ES-I3 (cell line): ENCODE measurements at regions not wholly inside any gene's neighbourhood (a gene's known extent, or its start where the extent isn't known, plus 50 kb on each side); places are given as distances from the start of the nearest gene placed in this dataset.

Experiments
- H3K36me3 ChIP-seq: 2 replicates; pipeline ENCODE4 v1.6.1; 2013; ENCODE audit warnings: mild to moderate bottlenecking, low read length, control low read depth, moderate library complexity; ENCODE audit not compliant: insufficient read depth
- H3K4me1 ChIP-seq: 2 replicates; pipeline ENCODE4 v1.6.1; 2013; ENCODE audit warnings: mild to moderate bottlenecking, control low read depth, low read length; ENCODE audit not compliant: insufficient read depth
- H3K9ac ChIP-seq: 2 replicates; pipeline ENCODE4 v1.6.1; 2013; ENCODE audit warnings: low read depth, mild to moderate bottlenecking, low read length, moderate library complexity
- H3K9me3 ChIP-seq: 2 replicates; pipeline ENCODE4 v1.6.1; 2013; ENCODE audit warnings: mild to moderate bottlenecking, low read length, moderate library complexity; ENCODE audit not compliant: control insufficient read depth, insufficient read depth

DNA sequence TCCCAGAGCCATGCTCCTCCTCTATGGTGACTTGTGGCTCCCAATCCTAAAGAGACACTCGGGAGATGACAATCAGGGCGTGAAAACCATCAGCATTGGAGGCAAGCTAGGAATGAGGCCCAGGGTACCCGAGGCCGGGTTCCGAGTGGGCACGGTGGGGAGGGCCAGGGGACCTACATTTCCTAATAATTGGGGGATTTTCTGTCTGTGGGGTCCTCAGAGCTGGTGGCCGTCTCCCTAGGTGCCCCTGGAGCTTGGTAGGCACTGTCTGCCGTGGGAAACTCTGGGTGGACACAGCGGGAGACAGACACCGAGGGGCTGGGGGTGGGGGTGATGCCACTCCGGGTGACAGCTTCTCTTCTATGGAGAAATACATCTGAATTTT lies 312.5 kb upstream of the TNRC6C start:
- peaks cover 7% of the 10 kb centered on the region for H3K9me3 ChIP-seq
- H3K4me1 ChIP-seq, result peaks cover 11% of the 10 kb centered on the region
- no peak overlapping the region for H3K9ac ChIP-seq
- no peaks in the 10 kb centered on the region for H3K36me3 ChIP-seq

GRCh38 chr17:77647531-77647930 lies 311.0 kb upstream of the TNRC6C start:
- H3K9me3 ChIP-seq, result peaks cover 10% of the 10 kb centered on the region
- no peak overlapping the region for H3K9ac ChIP-seq
- H3K36me3 ChIP-seq, result no peaks in the 10 kb centered on the region
- peaks cover 15% of the 10 kb centered on the region for H3K4me1 ChIP-seq

- no peak overlapping the region for H3K9ac ChIP-seq
- peaks cover 10% of the 10 kb centered on the region for H3K9me3 ChIP-seq
- H3K36me3 ChIP-seq, result no peaks in the 10 kb centered on the region
- H3K4me1 ChIP-seq, result peaks cover 15% of the 10 kb centered on the region
These were observed 308.7 kb upstream of the TNRC6C start for GRCh38 chr17:77649717-77650211.

GRCh38 chr17:77651988-77652387 lies 306.5 kb upstream of the TNRC6C start:
- Histone ChIP-seq H3K4me1 (peaks cover 12% of the 10 kb centered on the region), H3K9ac (no peak overlapping the region), H3K36me3 (no peaks in the 10 kb centered on the region), H3K9me3 (peaks cover 10% of the 10 kb centered on the region)

- Histone ChIP-seq H3K36me3 (no peaks in the 10 kb centered on the region), H3K9ac (no peak overlapping the region), H3K4me1 (peaks cover 12% of the 10 kb centered on the region), H3K9me3 (peaks cover 17% of the 10 kb centered on the region)
These were observed 304.2 kb upstream of the TNRC6C start for GRCh38 chr17:77654296-77654695.

GRCh38 chr17:77654850-77655249 lies 303.7 kb upstream of the TNRC6C start:
- peaks cover 17% of the 10 kb centered on the region for H3K9me3 ChIP-seq
- peaks cover 12% of the 10 kb centered on the region for H3K4me1 ChIP-seq
- no peak overlapping the region for H3K9ac ChIP-seq
- H3K36me3 ChIP-seq, result no peaks in the 10 kb centered on the region

GRCh38 chr17:77656054-77656453 lies 302.4 kb upstream of the TNRC6C start:
- Histone ChIP-seq H3K9me3 (peaks cover 9% of the 10 kb centered on the region), H3K4me1 (peaks cover 12% of the 10 kb centered on the region), H3K9ac (no peak overlapping the region), H3K36me3 (no peaks in the 10 kb centered on the region)

GRCh38 chr17:77657839-77658238 lies 300.7 kb upstream of the TNRC6C start:
- Histone ChIP-seq H3K9me3 (peaks cover 7% of the 10 kb centered on the region), H3K4me1 (peaks cover 9% of the 10 kb centered on the region), H3K36me3 (no peaks in the 10 kb centered on the region), H3K9ac (no peak overlapping the region)

- Histone ChIP-seq H3K9ac (no peak overlapping the region), H3K9me3 (peaks cover 15% of the 10 kb centered on the region), H3K36me3 (no peaks in the 10 kb centered on the region), H3K4me1 (peaks cover 1% of the 10 kb centered on the region; the same call in 1 of the 2 replicates)
These were observed 298.0 kb upstream of the TNRC6C start for GRCh38 chr17:77660524-77660923.

- Histone ChIP-seq H3K4me1 (no peaks in the 10 kb centered on the region), H3K9me3 (peaks cover 16% of the 10 kb centered on the region), H3K9ac (no peak overlapping the region), H3K36me3 (no peaks in the 10 kb centered on the region)
These were observed 295.7 kb upstream of the TNRC6C start for GRCh38 chr17:77662833-77663232.

- H3K9ac ChIP-seq, result no peak overlapping the region
- H3K4me1 ChIP-seq, result no peaks in the 10 kb centered on the region
- H3K9me3 ChIP-seq, result peaks cover 19% of the 10 kb centered on the region
- H3K36me3 ChIP-seq, result no peaks in the 10 kb centered on the region
These were observed 294.3 kb upstream of the TNRC6C start for GRCh38 chr17:77664097-77664729.

DNA sequence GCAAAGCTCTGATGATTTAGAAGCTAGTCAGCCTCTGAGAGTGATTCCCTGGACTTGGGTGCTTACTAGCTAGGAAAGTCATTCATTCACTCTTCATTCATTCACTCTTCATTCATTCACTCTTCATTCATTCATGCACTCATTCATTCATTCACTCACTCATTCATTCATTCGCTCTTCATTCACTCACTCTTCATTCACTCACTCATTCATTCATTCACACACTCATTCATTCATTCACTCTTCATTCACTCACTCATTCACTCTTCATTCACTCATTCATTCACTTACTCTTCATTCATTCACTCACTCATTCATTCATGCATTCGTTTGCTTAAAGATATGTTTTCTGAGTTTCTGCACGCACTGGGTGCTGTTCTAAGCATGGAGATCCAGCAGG lies 292.7 kb upstream of the TNRC6C start:
- Histone ChIP-seq H3K9me3 (peaks cover 19% of the 10 kb centered on the region), H3K4me1 (no peaks in the 10 kb centered on the region), H3K36me3 (no peaks in the 10 kb centered on the region), H3K9ac (no peak overlapping the region)

- Histone ChIP-seq H3K9me3 (peaks cover 19% of the 10 kb centered on the region), H3K9ac (no peak overlapping the region), H3K36me3 (no peaks in the 10 kb centered on the region), H3K4me1 (no peaks in the 10 kb centered on the region)
These were observed 292.0 kb upstream of the TNRC6C start for GRCh38 chr17:77666462-77666861.

GRCh38 chr17:77666881-77667395 lies 291.6 kb upstream of the TNRC6C start:
- Histone ChIP-seq H3K36me3 (no peaks in the 10 kb centered on the region), H3K9ac (no peak overlapping the region)

GRCh38 chr17:77667478-77667877 lies 291.0 kb upstream of the TNRC6C start:
- no peaks in the 10 kb centered on the region for H3K4me1 ChIP-seq
- H3K36me3 ChIP-seq, result no peaks in the 10 kb centered on the region
- no peak overlapping the region for H3K9ac ChIP-seq
- peaks cover 19% of the 10 kb centered on the region for H3K9me3 ChIP-seq

More at GRCh38 chr17:77666881-77667395, 291.6 kb upstream of the TNRC6C start:
- Histone ChIP-seq H3K4me1 (no peaks in the 10 kb centered on the region), H3K9me3 (peaks cover 19% of the 10 kb centered on the region)
